Fibroblast of lung (primary cell): ENCODE measurements at regions not wholly inside any gene's neighbourhood (a gene's known extent, or its start where the extent isn't known, plus 50 kb on each side); places are given as distances from the start of the nearest gene placed in this dataset.
A peak's percentile ranks its signal among the peaks of the same experiment; 100 is the strongest.

Experiments used
- DNase-seq, 2 donors: peaks; one replicate each; pipeline versions ENCODE4 v3.0.0 to v3.0.0-alpha.2; 2010; ENCODE audit warnings: low read depth in 2 of 2
- H2AFZ ChIP-seq: 2 replicates; pipeline ENCODE4 v1.5.1; 2012; ENCODE audit warnings: low read length, control low read depth, inconsistent platforms
- H3K27ac ChIP-seq: 2 replicates; pipeline ENCODE4 v1.5.1; 2011; ENCODE audit warnings: low read length, control low read depth; ENCODE audit not compliant: insufficient read depth
- H3K27me3 ChIP-seq: 2 replicates; pipeline ENCODE4 v1.5.1; 2011; ENCODE audit warnings: mild to moderate bottlenecking, low read length; ENCODE audit not compliant: control insufficient read depth, insufficient read depth
- H3K36me3 ChIP-seq: 2 replicates; pipeline ENCODE4 v1.5.1; 2011; ENCODE audit warnings: low read length; ENCODE audit not compliant: control insufficient read depth, insufficient read depth
- H3K4me1 ChIP-seq: 2 replicates; pipeline ENCODE4 v1.5.1; 2011; ENCODE audit warnings: low read length; ENCODE audit not compliant: control insufficient read depth, insufficient read depth; ENCODE audit errors: extremely low read depth
- H3K4me2 ChIP-seq: 2 replicates; pipeline ENCODE4 v1.5.1; 2011; ENCODE audit warnings: low read length, control low read depth; ENCODE audit not compliant: insufficient read depth; ENCODE audit errors: extremely low read depth
- H3K4me3 ChIP-seq, 4 experiments: fragments of 200-600 bp in 1 of 4; sonication (generic) in 1 of 4; replicated peaks in 1 of 4; 2 replicates each; pipeline ENCODE4 v1.5.1; 2011 to 2016; ENCODE audit warnings: low read length in 4 of 4, low read depth in 3 of 4, mild to moderate bottlenecking in 3 of 4, control low read depth in 2 of 4, inconsistent platforms in 1 of 4, mixed read lengths in 1 of 4; ENCODE audit not compliant: insufficient read depth in 1 of 4; ENCODE audit errors: control extremely low read depth in 1 of 4
- H3K79me2 ChIP-seq: 2 replicates; pipeline ENCODE4 v1.5.1; 2012; ENCODE audit warnings: mild to moderate bottlenecking, low read length, inconsistent platforms; ENCODE audit not compliant: control insufficient read depth, insufficient read depth
- H3K9ac ChIP-seq: 2 replicates; pipeline ENCODE4 v1.5.1; 2011; ENCODE audit warnings: mild to moderate bottlenecking, low read length, control low read depth; ENCODE audit not compliant: insufficient read depth
- H3K9me3 ChIP-seq: 2 replicates; pipeline ENCODE4 v1.5.1; 2012; ENCODE audit warnings: low read depth, low read length; ENCODE audit not compliant: control insufficient read depth, insufficient read depth
- H4K20me1 ChIP-seq: 2 replicates; pipeline ENCODE4 v1.5.1; 2011; ENCODE audit warnings: low read length; ENCODE audit not compliant: control insufficient read depth, insufficient read depth; ENCODE audit errors: extremely low read depth
- EZH2 ChIP-seq: IDR thresholded peaks from 2 replicates; pipeline ENCODE4 v1.5.1; 2012; ENCODE audit warnings: low read length, control low read depth, mild to moderate bottlenecking; ENCODE audit errors: missing control alignments
- TF ChIP-seq, protein P1 (sequence below), 2 donors: IDR thresholded peaks in 1 of 2; conservative IDR thresholded peaks in 1 of 2; 1 replicate in 1 of 2; 2 replicates in 1 of 2; pipeline ENCODE4 v1.5.1; 2011 to 2012; ENCODE audit warnings: low read length in 2 of 2, control low read depth in 1 of 2, inconsistent platforms in 1 of 2, low read depth in 1 of 2, mild to moderate bottlenecking in 1 of 2

DNA sequence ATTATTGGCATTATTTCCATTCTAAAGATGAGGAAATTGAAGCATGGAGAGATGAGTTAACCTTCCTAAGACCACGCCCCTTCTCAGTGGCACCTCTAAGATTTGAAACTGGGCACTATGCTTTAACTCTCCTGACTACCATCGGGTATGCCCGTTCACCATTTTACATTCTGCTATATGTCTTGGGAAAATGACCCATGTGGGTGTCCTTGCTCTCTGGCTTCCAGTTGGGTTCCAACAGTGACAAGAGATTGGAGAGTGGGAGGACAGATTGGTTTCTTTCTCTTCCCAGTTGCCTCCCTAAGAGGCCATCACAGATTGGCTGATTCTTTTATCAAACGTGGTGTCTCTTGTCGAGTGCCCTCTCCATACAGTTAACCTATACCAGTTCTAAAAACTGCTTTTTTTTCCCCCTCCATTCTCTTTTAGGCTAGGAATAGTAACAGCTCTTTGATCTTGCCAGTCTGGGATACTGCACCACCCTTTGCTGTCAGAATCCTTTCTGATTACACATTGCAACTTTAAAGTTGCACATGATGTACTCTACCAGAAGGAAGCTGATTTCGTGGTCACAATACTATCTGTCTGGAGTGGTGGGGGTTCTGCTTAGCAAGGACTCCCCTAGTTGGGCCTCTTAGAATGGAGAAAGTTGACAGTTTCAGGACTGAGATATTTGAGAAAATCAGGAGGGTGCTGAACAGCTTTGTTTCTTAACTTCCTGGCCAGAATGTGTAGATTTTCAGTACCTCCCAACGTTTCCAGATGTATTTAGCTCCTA lies 88.0 kb upstream of the ELOVL5 start:
- Histone ChIP-seq H3K27ac (no peak overlapping the region), H3K79me2 (no peaks in the 10 kb centered on the region), H3K36me3 (no peaks in the 10 kb centered on the region), H3K27me3 (no peaks in the 10 kb centered on the region), H4K20me1 (no peaks in the 10 kb centered on the region), H3K4me1 (peaks cover 3% of the 10 kb centered on the region), H3K4me2 (no peak overlapping the region), H3K9ac (no peak overlapping the region), H3K9me3 (no peaks in the 10 kb centered on the region), H3K4me3 (no peak overlapping the region), H2AFZ (no peak overlapping the region)
- peak; percentile 43 to 56 for DNase-seq
- no peak for TF ChIP-seq EZH2
- TF ChIP-seq, protein P1, sequence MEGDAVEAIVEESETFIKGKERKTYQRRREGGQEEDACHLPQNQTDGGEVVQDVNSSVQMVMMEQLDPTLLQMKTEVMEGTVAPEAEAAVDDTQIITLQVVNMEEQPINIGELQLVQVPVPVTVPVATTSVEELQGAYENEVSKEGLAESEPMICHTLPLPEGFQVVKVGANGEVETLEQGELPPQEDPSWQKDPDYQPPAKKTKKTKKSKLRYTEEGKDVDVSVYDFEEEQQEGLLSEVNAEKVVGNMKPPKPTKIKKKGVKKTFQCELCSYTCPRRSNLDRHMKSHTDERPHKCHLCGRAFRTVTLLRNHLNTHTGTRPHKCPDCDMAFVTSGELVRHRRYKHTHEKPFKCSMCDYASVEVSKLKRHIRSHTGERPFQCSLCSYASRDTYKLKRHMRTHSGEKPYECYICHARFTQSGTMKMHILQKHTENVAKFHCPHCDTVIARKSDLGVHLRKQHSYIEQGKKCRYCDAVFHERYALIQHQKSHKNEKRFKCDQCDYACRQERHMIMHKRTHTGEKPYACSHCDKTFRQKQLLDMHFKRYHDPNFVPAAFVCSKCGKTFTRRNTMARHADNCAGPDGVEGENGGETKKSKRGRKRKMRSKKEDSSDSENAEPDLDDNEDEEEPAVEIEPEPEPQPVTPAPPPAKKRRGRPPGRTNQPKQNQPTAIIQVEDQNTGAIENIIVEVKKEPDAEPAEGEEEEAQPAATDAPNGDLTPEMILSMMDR (conservative IDR thresholded peaks at IDR 0.05 in 1 of 2, IDR thresholded peaks at IDR 0.05 in 1 of 2; ENCODE audit: low read depth in 1 of 2, low read length in 2 of 2) = no peak

DNA sequence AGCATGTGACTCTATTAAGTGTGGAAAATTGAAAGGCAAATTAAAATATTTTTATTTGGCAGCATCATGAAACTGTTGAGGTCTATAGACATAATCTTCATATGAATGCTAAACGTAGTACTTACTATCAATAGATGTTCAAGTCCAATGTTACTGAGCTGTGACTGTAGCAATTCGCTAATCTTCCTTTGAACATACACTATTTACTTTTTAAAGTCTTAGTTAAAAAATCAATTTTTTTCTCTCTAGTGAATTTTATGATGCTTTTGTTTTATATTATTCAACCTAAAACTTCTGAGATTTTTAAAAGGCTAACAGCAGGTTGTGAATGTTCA lies 85.2 kb upstream of the ELOVL5 start:
- Histone ChIP-seq H3K79me2 (no peaks in the 10 kb centered on the region), H3K9me3 (no peaks in the 10 kb centered on the region), H3K9ac (no peak overlapping the region), H4K20me1 (no peaks in the 10 kb centered on the region), H3K27me3 (no peaks in the 10 kb centered on the region), H3K36me3 (no peaks in the 10 kb centered on the region), H3K4me1 (no peaks in the 10 kb centered on the region), H3K4me3 (no peak overlapping the region), H2AFZ (no peak overlapping the region), H3K4me2 (no peak overlapping the region), H3K27ac (no peak overlapping the region)
- no peak for TF ChIP-seq EZH2
- TF ChIP-seq, protein P1 (conservative IDR thresholded peaks at IDR 0.05 in 1 of 2, IDR thresholded peaks at IDR 0.05 in 1 of 2; ENCODE audit: low read depth in 1 of 2, low read length in 2 of 2) = no peak
- DNase-seq = no peak

DNA sequence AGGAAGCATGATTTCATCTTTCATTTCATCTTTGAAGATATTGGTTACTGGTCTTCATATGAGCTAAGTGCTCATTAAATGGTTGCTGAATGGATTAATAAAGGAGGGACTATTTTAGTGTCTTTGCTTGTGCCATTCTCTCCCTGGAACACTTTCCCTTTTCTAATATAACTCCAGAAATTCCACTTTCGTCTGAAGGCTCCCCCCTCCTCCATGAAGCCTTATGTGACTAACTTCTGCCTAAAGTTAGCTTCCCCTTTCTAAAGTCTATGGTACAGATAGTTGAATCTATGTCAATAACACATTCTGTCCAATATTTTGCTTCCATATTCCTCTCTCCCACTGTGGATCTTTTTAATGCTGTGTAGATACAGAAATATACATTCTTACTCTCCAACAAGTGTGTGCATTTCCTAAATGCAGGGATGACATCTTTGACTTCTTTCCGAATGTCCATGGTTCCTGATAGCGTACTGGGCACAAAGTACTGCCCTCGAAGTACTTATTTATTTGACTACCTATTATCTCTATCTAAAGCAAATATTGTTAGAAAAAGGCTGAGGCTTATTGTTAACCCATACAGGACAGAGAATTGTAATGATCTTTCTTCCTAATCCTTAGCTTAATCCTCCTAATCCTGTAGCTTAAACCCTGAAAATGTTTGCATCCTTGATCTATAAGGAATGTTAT lies 84.7 kb upstream of the ELOVL5 start:
- Histone ChIP-seq H4K20me1 (no peaks in the 10 kb centered on the region), H3K79me2 (no peaks in the 10 kb centered on the region), H3K9me3 (no peaks in the 10 kb centered on the region), H3K9ac (no peak overlapping the region), H3K27ac (no peak overlapping the region), H3K36me3 (no peaks in the 10 kb centered on the region), H3K4me2 (no peak overlapping the region), H2AFZ (no peak overlapping the region), H3K27me3 (no peaks in the 10 kb centered on the region), H3K4me3 (no peak overlapping the region), H3K4me1 (no peaks in the 10 kb centered on the region)
- TF ChIP-seq, protein P1 (conservative IDR thresholded peaks at IDR 0.05 in 1 of 2, IDR thresholded peaks at IDR 0.05 in 1 of 2; ENCODE audit: low read depth in 1 of 2, low read length in 2 of 2) = no peak
- no peak for TF ChIP-seq EZH2
- DNase-seq = no peak
